HL-60/S4 treated with phorbol 12-myristate 13-acetate at 8.2 ng/mL for 4 days and 3 days (cell line): ENCODE measurements at regions not wholly inside any gene's neighbourhood (a gene's known extent, or its start where the extent isn't known, plus 50 kb on each side); places are given as distances from the start of the nearest gene placed in this dataset.
"Not testable (repeated sequence)": the region's sequence is repeated elsewhere in the genome, so short reads cannot be mapped to it uniquely, and the experiment has no call there.

ENCODE experiments used
- in situ Hi-C: fragments of 300-500 bp; cut with MboI; formaldehyde crosslinking; loops from 2 replicates; pipeline ENCODE4 v1.15.0; 2022; ENCODE audit warnings: low sequenced_read_pairs

DNA sequence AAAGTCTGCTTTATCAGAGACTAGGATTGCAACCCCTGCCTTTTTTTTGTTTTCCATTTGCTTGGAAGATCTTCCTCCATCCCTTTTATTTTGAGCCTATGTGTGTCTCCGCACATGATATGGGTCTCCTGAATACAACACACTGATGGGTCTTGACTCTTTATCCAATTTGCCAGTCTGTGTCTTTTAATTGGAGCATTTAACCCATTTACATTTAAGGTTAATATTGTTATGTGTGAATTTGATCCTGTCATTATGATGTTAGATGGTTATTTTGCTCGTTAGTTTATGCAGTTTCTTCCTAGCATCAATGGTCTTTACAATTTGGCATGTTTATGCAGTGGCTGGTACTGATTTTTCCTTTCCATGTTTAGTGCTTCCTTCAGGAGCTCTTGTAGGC, 84.0 kb upstream of the B3GAT1 start:
- in situ Hi-C loops: not testable (repeated sequence)

- in situ Hi-C loops: not testable (repeated sequence)
Measured at GRCh38 chr11:134494395-134494794, 82.4 kb upstream of the B3GAT1 start.

- in situ Hi-C loops: not testable (repeated sequence)
Measured at GRCh38 chr11:134492411-134492810, 80.4 kb upstream of the B3GAT1 start.

GRCh38 chr11:134489728-134490127, 77.7 kb upstream of the B3GAT1 start:
- in situ Hi-C loops: no loop called here

- in situ Hi-C loops: no loop called here
Measured at GRCh38 chr11:134488913-134489312, 76.9 kb upstream of the B3GAT1 start.

- in situ Hi-C loops: no loop called here
Measured at GRCh38 chr11:134488512-134488911, 76.5 kb upstream of the B3GAT1 start.

DNA sequence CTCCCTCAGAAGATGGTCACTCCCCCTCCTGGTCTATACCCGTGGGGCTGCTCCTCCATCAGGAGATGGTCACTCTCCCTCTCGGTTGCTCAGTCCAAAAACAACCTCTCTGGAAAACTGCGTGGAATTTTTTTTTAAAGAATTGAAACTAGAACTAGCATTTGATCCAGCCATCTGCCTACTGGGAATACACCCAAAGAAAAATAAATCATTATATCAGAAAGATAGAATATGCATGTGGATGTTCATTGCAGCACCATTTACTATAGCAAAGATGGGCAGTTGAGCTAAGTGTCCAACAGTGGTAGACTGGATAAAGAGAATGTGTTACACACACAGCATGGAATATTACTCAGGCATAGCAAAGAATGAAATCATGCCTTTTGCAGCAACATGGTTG, 75.7 kb upstream of the B3GAT1 start:
- in situ Hi-C loops: no loop called here

GRCh38 chr11:134486704-134487103, 74.7 kb upstream of the B3GAT1 start:
- in situ Hi-C loops: no loop called here

GRCh38 chr11:134486106-134486505, 74.1 kb upstream of the B3GAT1 start:
- in situ Hi-C loops: no loop called here

GRCh38 chr11:134485316-134485715, 73.3 kb upstream of the B3GAT1 start:
- in situ Hi-C loops: no loop called here

- in situ Hi-C loops: no loop called here
Measured at GRCh38 chr11:134483857-134484256, 71.8 kb upstream of the B3GAT1 start.

DNA sequence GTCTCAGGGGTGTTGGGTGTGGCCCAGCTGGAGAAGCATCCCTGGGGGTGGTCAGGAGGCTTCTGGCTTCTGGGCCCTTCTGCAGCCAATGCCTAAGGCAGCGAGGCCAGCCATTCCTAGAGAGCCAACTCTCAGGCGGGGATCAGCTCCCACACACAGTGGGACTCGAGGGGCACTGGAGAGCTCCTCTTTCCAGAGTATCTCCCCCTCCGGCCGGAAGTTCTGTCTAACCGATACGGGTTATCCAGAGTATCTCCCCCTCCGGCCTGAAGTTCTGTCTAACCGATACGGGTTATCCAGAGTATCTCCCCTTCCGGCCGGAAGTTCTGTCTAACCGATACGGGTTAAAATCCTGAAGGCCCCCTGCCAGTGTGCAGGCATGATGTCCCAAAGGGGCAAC, 71.2 kb upstream of the B3GAT1 start:
- in situ Hi-C loops: no loop called here

GRCh38 chr11:134482865-134483264, 70.8 kb upstream of the B3GAT1 start:
- in situ Hi-C loops: no loop called here

GRCh38 chr11:134481933-134482527, 70.0 kb upstream of the B3GAT1 start:
- in situ Hi-C loops: no loop called here

- in situ Hi-C loops: no loop called here
Measured at GRCh38 chr11:134481135-134481534, 69.1 kb upstream of the B3GAT1 start.

GRCh38 chr11:134480136-134480712, 68.2 kb upstream of the B3GAT1 start:
- in situ Hi-C loops: no loop called here

DNA sequence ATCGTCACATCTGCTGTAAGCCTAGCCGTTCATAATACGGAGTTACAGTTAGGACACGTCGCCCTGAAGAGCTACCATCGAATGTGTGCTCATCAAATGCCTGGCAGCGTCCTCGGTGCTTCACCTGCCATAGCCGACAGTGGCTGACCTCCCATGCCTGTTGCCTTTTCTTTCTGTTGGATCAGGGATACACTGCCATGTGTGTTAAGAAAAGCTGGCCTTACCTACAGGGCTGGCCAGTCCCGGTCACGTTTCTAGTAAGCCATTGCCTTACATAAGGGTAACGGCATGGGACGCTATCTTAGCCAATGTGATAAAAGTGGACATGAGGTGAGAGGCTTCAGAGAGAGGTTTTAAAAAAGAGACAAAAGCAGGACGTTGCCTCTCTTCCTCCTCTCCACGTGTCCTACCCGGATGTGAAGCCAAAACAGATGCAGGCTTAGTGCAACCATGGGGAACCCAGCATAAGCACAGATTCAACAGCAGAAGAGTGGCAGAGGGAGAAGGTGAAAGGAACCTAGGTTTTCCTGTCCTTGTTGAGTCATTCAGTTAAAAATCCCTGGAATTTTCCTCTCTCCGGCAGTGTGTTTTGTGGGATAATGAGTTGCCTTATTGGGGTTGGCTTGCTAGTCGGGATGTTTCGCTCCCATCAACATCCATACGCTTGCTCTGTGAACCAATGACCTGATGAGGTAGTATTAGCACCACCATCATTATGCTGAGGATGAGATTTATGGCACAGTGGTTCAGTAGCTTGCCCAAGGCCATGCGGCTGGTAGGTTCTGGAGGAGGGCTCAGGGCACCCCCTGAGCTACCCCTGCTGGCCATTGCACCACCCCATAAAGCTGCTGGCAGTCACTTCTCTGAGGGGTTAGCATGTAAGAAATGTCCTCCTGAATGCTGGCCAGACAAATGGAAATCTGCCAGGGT, 67.4 kb upstream of the B3GAT1 start:
- in situ Hi-C loops: no loop called here

DNA sequence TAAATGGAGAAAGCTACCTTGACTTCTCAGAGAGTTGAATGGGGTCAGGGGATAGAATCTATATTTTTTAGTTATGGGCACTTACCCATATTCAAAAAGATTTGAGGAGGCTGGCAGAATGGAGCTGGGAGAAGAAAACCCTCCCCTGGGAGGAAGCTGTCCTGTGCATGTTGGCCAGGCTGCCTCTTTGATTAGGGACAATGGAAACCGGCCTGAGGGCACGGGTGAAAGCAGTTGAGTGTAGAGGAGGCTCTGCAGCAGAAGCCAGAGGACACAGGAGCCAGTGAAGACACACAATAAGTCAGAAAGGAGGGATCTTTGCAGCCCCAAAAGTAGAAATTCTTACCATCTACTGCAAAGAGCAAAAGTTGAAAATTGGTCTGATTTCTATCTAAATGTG, 66.6 kb upstream of the B3GAT1 start:
- in situ Hi-C loops: no loop called here

GRCh38 chr11:134478176-134478575, 66.1 kb upstream of the B3GAT1 start:
- in situ Hi-C loops: no loop called here

- in situ Hi-C loops: no loop called here
Measured at GRCh38 chr11:134477486-134477885, 65.4 kb upstream of the B3GAT1 start.

DNA sequence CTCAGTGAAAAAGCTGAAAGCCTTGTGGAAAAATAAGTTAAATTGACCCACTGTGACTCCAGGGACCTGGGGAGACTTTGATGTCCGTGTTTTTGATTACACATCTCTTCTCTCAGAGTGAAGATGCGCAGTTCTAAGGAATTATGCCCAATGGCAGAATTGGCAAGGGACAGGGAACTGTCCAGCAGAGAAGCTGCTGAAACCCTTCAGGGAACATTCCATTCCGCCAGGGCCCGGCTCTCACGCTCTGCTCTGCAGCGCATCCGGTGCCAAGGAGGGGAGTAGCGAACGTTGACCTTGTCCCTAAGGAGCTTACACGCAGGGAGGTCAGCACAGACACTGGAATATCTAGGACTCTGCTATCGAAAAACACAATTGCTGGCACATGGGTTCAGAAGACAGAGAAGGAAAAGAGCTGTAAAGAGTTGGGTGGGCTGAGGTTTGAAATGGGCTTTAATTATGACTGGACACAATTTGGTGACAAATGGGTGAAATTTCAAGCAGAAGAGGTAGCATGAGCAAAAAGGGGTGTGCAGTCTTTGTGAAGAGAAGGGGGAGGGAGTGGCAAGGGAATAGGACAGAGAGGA, 64.5 kb upstream of the B3GAT1 start:
- in situ Hi-C loops: no loop called here

DNA sequence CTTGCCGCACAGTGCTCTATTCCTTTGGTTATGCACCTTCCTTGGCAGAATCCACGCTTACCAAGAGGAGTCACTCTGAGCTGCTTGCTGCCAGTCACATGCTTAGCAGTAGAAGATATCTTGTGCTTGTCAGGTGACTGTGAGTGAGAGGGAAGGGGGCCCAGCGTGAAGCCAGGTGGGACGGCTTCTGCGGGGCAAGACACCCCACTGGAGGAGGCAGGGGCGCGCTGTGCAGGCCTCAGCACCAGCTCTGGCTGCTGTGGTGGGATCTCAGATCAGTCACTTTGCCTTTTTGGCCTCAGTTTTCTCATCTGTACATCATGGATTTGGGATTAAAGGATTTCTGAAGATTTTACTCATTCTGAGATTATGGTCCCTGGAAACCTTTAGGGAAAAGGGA, 63.9 kb upstream of the B3GAT1 start:
- in situ Hi-C loops: no loop called here
